HEK293T (cell line): ENCODE measurements at regions not wholly inside any gene's neighbourhood (a gene's known extent, or its start where the extent isn't known, plus 50 kb on each side); places are given as distances from the start of the nearest gene placed in this dataset.
"Not testable (repeated sequence)": the region's sequence is repeated elsewhere in the genome, so short reads cannot be mapped to it uniquely, and the experiment has no call there.

Experiments
- CTCF ChIA-PET: fragments of 350-600 bp; formaldehyde crosslinking; extraction: SDS; loops from one replicate; lab custom pipeline; 2021; ENCODE audit warnings: antibody characterized with exemption, inconsistent platforms; lab: Yijun Ruan, JAX
- POLR2A ChIA-PET: fragments of 350-600 bp; formaldehyde crosslinking; extraction: SDS; loops from one replicate; lab custom pipeline; 2020; ENCODE audit warnings: antibody characterized with exemption, inconsistent platforms; lab: Yijun Ruan, JAX
- DNase-seq: peaks from one replicate; pipeline ENCODE4 v3.0.0; 2012; ENCODE audit warnings: mixed read lengths; ENCODE audit errors: extremely low spot score
- ARNT ChIP-seq: fragments of 450-650 bp; IDR thresholded peaks from 2 replicates; pipeline ENCODE4 v1.6.1; 2017; ENCODE audit warnings: mild to moderate bottlenecking
- BHLHE40 ChIP-seq: fragments of 450-650 bp; IDR thresholded peaks from 2 replicates; pipeline ENCODE4 v1.6.1; 2016; ENCODE audit warnings: mild to moderate bottlenecking, moderate library complexity, borderline replicate concordance
- CTBP1 ChIP-seq: fragments of 450-650 bp; IDR thresholded peaks from 2 replicates; pipeline ENCODE4 v1.6.1; 2016; ENCODE audit warnings: borderline replicate concordance
- ELF4 ChIP-seq: fragments of 450-650 bp; IDR thresholded peaks from 2 replicates; pipeline ENCODE4 v1.6.1; 2017; ENCODE audit warnings: antibody characterized with exemption
- FOXA1 ChIP-seq: fragments of 450-650 bp; IDR thresholded peaks from 2 replicates; pipeline ENCODE4 v1.6.1; 2016; ENCODE audit warnings: mild to moderate bottlenecking
- FOXK2 ChIP-seq: fragments of 450-650 bp; IDR thresholded peaks from 2 replicates; pipeline ENCODE4 v1.6.1; 2016; ENCODE audit warnings: mild to moderate bottlenecking
- FOXM1 ChIP-seq: fragments of 450-650 bp; IDR thresholded peaks from 2 replicates; pipeline ENCODE4 v1.6.1; 2017; ENCODE audit warnings: mild to moderate bottlenecking, borderline replicate concordance
- HDGF ChIP-seq: fragments of 450-650 bp; IDR thresholded peaks from 2 replicates; pipeline ENCODE4 v1.6.1; 2017; ENCODE audit warnings: antibody characterized with exemption, borderline replicate concordance
- L3MBTL2 ChIP-seq: fragments of 450-650 bp; conservative IDR thresholded peaks from 2 replicates; pipeline ENCODE4 v1.6.1; 2016; ENCODE audit warnings: mild to moderate bottlenecking
- LEF1 ChIP-seq: fragments of 450-650 bp; IDR thresholded peaks from 2 replicates; pipeline ENCODE4 v1.6.1; 2017; ENCODE audit warnings: mild to moderate bottlenecking, borderline replicate concordance
- NFRKB ChIP-seq: fragments of 450-650 bp; IDR thresholded peaks from 2 replicates; pipeline ENCODE4 v1.6.1; 2016; ENCODE audit warnings: mild to moderate bottlenecking, moderate library complexity
- PKNOX1 ChIP-seq: fragments of 450-650 bp; IDR thresholded peaks from 2 replicates; pipeline ENCODE4 v1.6.1; 2016
- SP1 ChIP-seq: fragments of 450-650 bp; IDR thresholded peaks from 2 replicates; pipeline ENCODE4 v1.6.1; 2017
- SUZ12 ChIP-seq: fragments of 450-650 bp; IDR thresholded peaks from 2 replicates; pipeline ENCODE4 v1.6.1; 2016; ENCODE audit warnings: mild to moderate bottlenecking
- TARDBP ChIP-seq: fragments of 450-650 bp; IDR thresholded peaks from 2 replicates; pipeline ENCODE4 v1.6.1; 2016
- ZNF384 ChIP-seq: fragments of 450-650 bp; IDR thresholded peaks from 2 replicates; pipeline ENCODE4 v1.6.1; 2016

GRCh38 chr5:12611132-12611531 is 706.9 kb upstream of the CTNND2 start:
- TF ChIP-seq FOXM1 (no peak), SP1 (no peak), CTBP1 (no peak), LEF1 (no peak), NFRKB (no peak), L3MBTL2 (no peak), PKNOX1 (no peak), TARDBP (no peak), ELF4 (no peak), FOXK2 (no peak)
- CTCF ChIA-PET: no interaction called here
- no peak for DNase-seq
- POLR2A ChIA-PET: no interaction called here

- CTCF ChIA-PET, POLR2A ChIA-PET, DNase-seq: not testable (repeated sequence)
These were observed 703.6 kb upstream of the CTNND2 start for GRCh38 chr5:12607817-12608216.

GRCh38 chr5:12592228-12592627 is 688.0 kb upstream of the CTNND2 start:
- CTCF ChIA-PET: no interaction called here
- POLR2A ChIA-PET: no interaction called here
- TF ChIP-seq CTBP1 (no peak), FOXM1 (no peak), SUZ12 (no peak), ZNF384 (no peak), PKNOX1 (no peak), NFRKB (no peak), FOXA1 (no peak), BHLHE40 (no peak), FOXK2 (no peak), LEF1 (no peak), HDGF (no peak), ARNT (no peak), L3MBTL2 (no peak), TARDBP (no peak), SP1 (no peak), ELF4 (no peak)
- no peak for DNase-seq

- TF ChIP-seq ZNF384 (no peak), LEF1 (no peak), BHLHE40 (no peak), FOXK2 (no peak), HDGF (no peak), CTBP1 (no peak), FOXA1 (no peak)
- POLR2A ChIA-PET: no interaction called here
- DNase-seq: no peak
- CTCF ChIA-PET: no interaction called here
These were observed 682.2 kb upstream of the CTNND2 start for GRCh38 chr5:12586406-12586805.

- DNase-seq, CTCF ChIA-PET, POLR2A ChIA-PET: not testable (repeated sequence)
These were observed 674.6 kb upstream of the CTNND2 start for GRCh38 chr5:12578803-12579202.

GRCh38 chr5:12576953-12577352 is 672.7 kb upstream of the CTNND2 start:
- DNase-seq, POLR2A ChIA-PET, CTCF ChIA-PET: not testable (repeated sequence)

GRCh38 chr5:12574298-12575093 is 670.2 kb upstream of the CTNND2 start:
- CTCF ChIA-PET, POLR2A ChIA-PET, DNase-seq: not testable (repeated sequence)

GRCh38 chr5:12573916-12574297 is 669.7 kb upstream of the CTNND2 start:
- CTCF ChIA-PET, POLR2A ChIA-PET, DNase-seq: not testable (repeated sequence)

GRCh38 chr5:12570688-12571087 is 666.4 kb upstream of the CTNND2 start:
- TF ChIP-seq TARDBP (no peak), L3MBTL2 (no peak), PKNOX1 (no peak), BHLHE40 (no peak), SP1 (no peak), ZNF384 (no peak), ELF4 (no peak), CTBP1 (no peak), NFRKB (no peak), FOXK2 (no peak), FOXA1 (no peak), HDGF (no peak), ARNT (no peak), SUZ12 (no peak), LEF1 (no peak), FOXM1 (no peak)
- POLR2A ChIA-PET: no interaction called here
- CTCF ChIA-PET: no interaction called here
- DNase-seq: no peak
